ENCODE measurements at regions not wholly inside any gene's neighbourhood (a gene's known extent, or its start where the extent isn't known, plus 50 kb on each side); places are given as distances from the start of the nearest gene placed in this dataset.

- TF ChIP-seq SUPT20H (IDR thresholded peaks at IDR 0.05; ENCODE audit: borderline replicate concordance, control insufficient read depth, low read depth, low read length) (no peak), HDGF (IDR thresholded peaks at IDR 0.05) (no peak), RBBP5 (conservative IDR thresholded peaks at IDR 0.05) (no peak), TCF7 (IDR thresholded peaks at IDR 0.05; ENCODE audit: borderline replicate concordance) (no peak), KAT2A (conservative IDR thresholded peaks at IDR 0.05; ENCODE audit: control insufficient read depth, low read depth, low read length) (no peak), CTCF (IDR thresholded peaks at IDR 0.05 in 2 of 3, conservative IDR thresholded peaks at IDR 0.05 in 1 of 3; ENCODE audit: control insufficient read depth in 2 of 3, extremely low read depth in 1 of 3, insufficient read depth in 1 of 3, low read depth in 3 of 3, low read length in 3 of 3) (no peak)
- H3K4me3 ChIP-seq, result no peak overlapping the region
- H3K9ac ChIP-seq (ENCODE audit: control insufficient read depth, insufficient read depth, low read length), result no peak overlapping the region
- H3K79me2 ChIP-seq (ENCODE audit: control insufficient read depth, insufficient read depth, low read length), result no peaks in the 10 kb centered on the region
- peak; percentile 81 for ATAC-seq
- no peaks in the 10 kb centered on the region for H3K4me1 ChIP-seq (ENCODE audit: control insufficient read depth, insufficient read depth, low read length)
- H3K9me3 ChIP-seq (replicated peaks; ENCODE audit: control insufficient read depth, insufficient read depth, low read length), result no peaks in the 10 kb centered on the region
- WGBS (ENCODE audit: insufficient coverage, insufficient replicate concordance, low lambda C conversion rate, missing lambda C conversion rate), result 7% methylated on average over 4 of the region's 4 CpGs
- no peaks in the 10 kb centered on the region for H3K27me3 ChIP-seq (replicated peaks in 1 of 2; ENCODE audit: control insufficient read depth in 2 of 2, insufficient read depth in 2 of 2, low read length in 1 of 2)
- CTCF ChIA-PET, result no interaction called here
- SMC1A ChIA-PET (ENCODE audit: uncharacterized antibody, unreplicated experiment), result interaction anchor here (0.7 to 0.9 kb wide), 2 partner anchors 80 to 706 kb away, joined by 3 to 5 read pairs; no protein-coding TSS in a partner anchor
- no peaks in the 10 kb centered on the region for H3K36me3 ChIP-seq (ENCODE audit: control insufficient read depth in 2 of 2, insufficient read depth in 2 of 2, low read length in 1 of 2)
- in situ Hi-C loops (cut with MboI), result no loop called here
- H2AFZ ChIP-seq (ENCODE audit: control insufficient read depth, low read depth, low read length), result no peak overlapping the region
- no peak for DNase-seq (ENCODE audit: low read depth, low spot score)
- BruUV-seq (replicated peaks), result no TSS peak
- no peak overlapping the region for H3K27ac ChIP-seq (ENCODE audit: control insufficient read depth, insufficient read depth)
- RAD21 ChIA-PET (ENCODE audit: unreplicated experiment), result no interaction called here
- no peak for FAIRE-seq
- H3K4me2 ChIP-seq (ENCODE audit: control insufficient read depth, insufficient read depth), result no peak overlapping the region
- POLR2A ChIA-PET, result no interaction called here
- intact Hi-C loops (cut with micrococcal nuclease; ENCODE audit: unreplicated experiment), result no loop called here
- H4K20me1 ChIP-seq (ENCODE audit: control insufficient read depth, insufficient read depth), result no peaks in the 10 kb centered on the region
Measured at GRCh38 chr13:67308004-67308772, 78.1 kb upstream of the PCDH9 start.
